NT2/D1 (cell line): ENCODE measurements at regions not wholly inside any gene's neighbourhood (a gene's known extent, or its start where the extent isn't known, plus 50 kb on each side); places are given as distances from the start of the nearest gene placed in this dataset.

Experiments used
- SUZ12 ChIP-seq: IDR thresholded peaks from 2 replicates; pipeline ENCODE4 v1.6.1; 2011; ENCODE audit not compliant: insufficient read length, insufficient read depth; ENCODE audit errors: extremely low read depth
- YY1 ChIP-seq: IDR thresholded peaks from 2 replicates; pipeline ENCODE4 v1.6.1; 2011; ENCODE audit not compliant: insufficient read length, insufficient read depth
- ZNF274 ChIP-seq: IDR thresholded peaks from 2 replicates; pipeline ENCODE4 v1.6.1; 2011; ENCODE audit warnings: mild to moderate bottlenecking, low read depth, low read length

GRCh38 chr3:28739647-28740046 is 391.0 kb upstream of the AZI2 start:
- no peak for TF ChIP-seq YY1
- TF ChIP-seq ZNF274, result no peak
- TF ChIP-seq SUZ12, result no peak
